Keratinocyte (primary cell): ENCODE measurements at regions not wholly inside any gene's neighbourhood (a gene's known extent, or its start where the extent isn't known, plus 50 kb on each side); places are given as distances from the start of the nearest gene placed in this dataset.

Experiments
- DNase-seq: peaks from one replicate; pipeline ENCODE4 v3.0.0-alpha.2; 2011; ENCODE audit warnings: low read depth, missing footprints, low spot score
- FAIRE-seq: peaks from 2 replicates; lab custom pipeline; 2011; peaks lifted over from hg19 to GRCh38; lab: Jason Lieb, UNC
- H2AFZ ChIP-seq: 2 replicates; pipeline ENCODE4 v1.6.0; 2012; ENCODE audit warnings: low read length, control low read depth, inconsistent platforms; ENCODE audit not compliant: control insufficient read depth
- H3K27ac ChIP-seq: 2 replicates; pipeline ENCODE4 v1.5.1; 2011; ENCODE audit warnings: low read length; ENCODE audit not compliant: control insufficient read depth, insufficient read depth
- H3K27me3 ChIP-seq: 3 replicates; pipeline ENCODE4 v1.6.0; 2011; ENCODE audit warnings: low read length; ENCODE audit not compliant: control insufficient read depth, insufficient read depth; ENCODE audit errors: extremely low read depth
- H3K36me3 ChIP-seq, 2 experiments: 2 replicates in 1 of 2; 3 replicates in 1 of 2; pipeline ENCODE4 v1.5.1; 2011; ENCODE audit warnings: low read length in 2 of 2, mild to moderate bottlenecking in 1 of 2; ENCODE audit not compliant: control insufficient read depth in 2 of 2, insufficient read depth in 2 of 2; ENCODE audit errors: extremely low read depth in 1 of 2
- H3K4me1 ChIP-seq: 3 replicates; pipeline ENCODE4 v1.5.1; 2011; ENCODE audit warnings: low read length; ENCODE audit not compliant: control insufficient read depth, insufficient read depth; ENCODE audit errors: extremely low read depth
- H3K4me2 ChIP-seq: 3 replicates; pipeline ENCODE4 v1.6.0; 2011; ENCODE audit warnings: low read depth, low read length; ENCODE audit not compliant: control insufficient read depth, insufficient read depth; ENCODE audit errors: extremely low read depth
- H3K4me3 ChIP-seq, 3 experiments: fragments of 200-600 bp in 1 of 3; sonication (generic) in 1 of 3; 2 replicates in 2 of 3; 3 replicates in 1 of 3; pipeline ENCODE4 v1.5.1; 2011 to 2016; ENCODE audit warnings: low read length in 3 of 3, mild to moderate bottlenecking in 3 of 3, control low read depth in 2 of 3, inconsistent platforms in 1 of 3, low read depth in 1 of 3, mixed read lengths in 1 of 3, mixed run types in 1 of 3, moderate library complexity in 1 of 3; ENCODE audit not compliant: control insufficient read depth in 2 of 3, insufficient read depth in 2 of 3; ENCODE audit errors: extremely low read depth in 1 of 3
- H3K79me2 ChIP-seq: 2 replicates; pipeline ENCODE4 v1.6.0; 2012; ENCODE audit warnings: low read length; ENCODE audit not compliant: control insufficient read depth, insufficient read depth
- H3K9ac ChIP-seq: 3 replicates; pipeline ENCODE4 v1.6.0; 2011; ENCODE audit warnings: low read length; ENCODE audit not compliant: control insufficient read depth, insufficient read depth; ENCODE audit errors: extremely low read depth
- H3K9me1 ChIP-seq: 3 replicates; pipeline ENCODE4 v1.6.0; 2011; ENCODE audit warnings: low read length; ENCODE audit not compliant: control insufficient read depth, insufficient read depth; ENCODE audit errors: extremely low read depth
- H3K9me3 ChIP-seq: 2 replicates; pipeline ENCODE4 v1.5.1; 2012; ENCODE audit warnings: low read depth, low read length; ENCODE audit not compliant: control insufficient read depth
- H4K20me1 ChIP-seq: 3 replicates; pipeline ENCODE4 v1.6.0; 2011; ENCODE audit warnings: low read length; ENCODE audit not compliant: control insufficient read depth, insufficient read depth; ENCODE audit errors: extremely low read depth
- CTCF ChIP-seq, 3 experiments: IDR thresholded peaks in 1 of 3; conservative IDR thresholded peaks in 1 of 3; optimal IDR thresholded peaks in 1 of 3; 2 replicates in 2 of 3; 3 replicates in 1 of 3; pipeline versions ENCODE3 to v1.5.1; 2011; ENCODE audit warnings: low read length in 3 of 3, mild to moderate bottlenecking in 3 of 3, moderate library complexity in 2 of 3, control low read depth in 1 of 3, inconsistent platforms in 1 of 3; ENCODE audit not compliant: insufficient read depth in 2 of 3; ENCODE audit errors: extremely low read depth in 1 of 3
- EZH2 ChIP-seq: IDR thresholded peaks from one replicate; pipeline ENCODE4 v1.6.1; 2012; ENCODE audit warnings: inconsistent platforms, mild to moderate bottlenecking, low read length, moderate library complexity
- dilution Hi-C: fragments of 300-500 bp; cut with MboI; formaldehyde crosslinking; loops from one replicate; pipeline ENCODE4 v1.7.0; 2020; ENCODE audit warnings: low sequenced_read_pairs; ENCODE audit not compliant: extremely low pct_ligation_motif_present

GRCh38 chr2:176412136-176412535 is 142.9 kb downstream of the MTX2 start:
- H3K36me3 ChIP-seq, result no peaks in the 10 kb centered on the region
- no peaks in the 10 kb centered on the region for H3K9me1 ChIP-seq
- no peaks in the 10 kb centered on the region for H3K4me1 ChIP-seq
- no peaks in the 10 kb centered on the region for H3K27me3 ChIP-seq
- no peak overlapping the region for H2AFZ ChIP-seq
- dilution Hi-C loops, result no loop called here
- H4K20me1 ChIP-seq, result no peaks in the 10 kb centered on the region
- no peaks in the 10 kb centered on the region for H3K79me2 ChIP-seq
- FAIRE-seq, result no peak
- DNase-seq, result no peak
- H3K27ac ChIP-seq, result no peak overlapping the region
- no peak overlapping the region for H3K4me2 ChIP-seq
- H3K9me3 ChIP-seq, result no peaks in the 10 kb centered on the region
- TF ChIP-seq EZH2 (no peak), CTCF (optimal IDR thresholded peaks at IDR 0.05 in 1 of 3, IDR thresholded peaks at IDR 0.05 in 1 of 3, conservative IDR thresholded peaks at IDR 0.05 in 1 of 3; ENCODE audit: extremely low read depth in 1 of 3, insufficient read depth in 2 of 3, low read length in 3 of 3) (no peak)
- no peak overlapping the region for H3K9ac ChIP-seq
- no peak overlapping the region for H3K4me3 ChIP-seq

GRCh38 chr2:176413786-176414185 is 144.5 kb downstream of the MTX2 start:
- Histone ChIP-seq H3K27me3 (no peaks in the 10 kb centered on the region), H3K9ac (no peak overlapping the region), H3K4me3 (no peak overlapping the region), H3K27ac (no peak overlapping the region), H3K9me1 (no peaks in the 10 kb centered on the region), H3K4me1 (no peaks in the 10 kb centered on the region), H3K79me2 (no peaks in the 10 kb centered on the region), H3K9me3 (no peaks in the 10 kb centered on the region), H3K36me3 (no peaks in the 10 kb centered on the region), H3K4me2 (no peak overlapping the region), H2AFZ (no peak overlapping the region), H4K20me1 (no peaks in the 10 kb centered on the region)
- DNase-seq (no peak), FAIRE-seq (no peak)
- no peak for TF ChIP-seq EZH2
- no peak for TF ChIP-seq CTCF (optimal IDR thresholded peaks at IDR 0.05 in 1 of 3, IDR thresholded peaks at IDR 0.05 in 1 of 3, conservative IDR thresholded peaks at IDR 0.05 in 1 of 3; ENCODE audit: extremely low read depth in 1 of 3, insufficient read depth in 2 of 3, low read length in 3 of 3)
- dilution Hi-C loops, result no loop called here
